ENCODE measurements at regions not wholly inside any gene's neighbourhood (a gene's known extent, or its start where the extent isn't known, plus 50 kb on each side); places are given as distances from the start of the nearest gene placed in this dataset.

GRCh38 chr5:112069329-112069728 lies 312.3 kb upstream of the NREP start:
- Histone ChIP-seq H3K4me1 (no peaks in the 10 kb centered on the region), H3K4me3 (no peak overlapping the region), H3K36me3 (no peaks in the 10 kb centered on the region), H3K27me3 (no peaks in the 10 kb centered on the region), H3K27ac (no peak overlapping the region), H3K9me3 (no peaks in the 10 kb centered on the region)
- TF ChIP-seq CTCF (IDR thresholded peaks at IDR 0.05) (no peak), EP300 (IDR thresholded peaks at IDR 0.05) (no peak), POLR2A (IDR thresholded peaks at IDR 0.05) (no peak)
- WGBS, 2 donors = 92 to 98% methylated on average over 3 of the region's 3 CpGs
- no peak for DNase-seq (ENCODE audit: low spot score in 2 of 2)

- no peak for DNase-seq (ENCODE audit: low spot score in 2 of 2)
- Histone ChIP-seq H3K27ac (no peak overlapping the region), H3K4me1 (no peaks in the 10 kb centered on the region), H3K9me3 (no peaks in the 10 kb centered on the region), H3K36me3 (no peaks in the 10 kb centered on the region), H3K4me3 (no peak overlapping the region), H3K27me3 (no peaks in the 10 kb centered on the region)
- no peak for TF ChIP-seq EP300 (IDR thresholded peaks at IDR 0.05)
- TF ChIP-seq CTCF (IDR thresholded peaks at IDR 0.05) = no peak
- TF ChIP-seq POLR2A (IDR thresholded peaks at IDR 0.05) = no peak
- 61 to 62% methylated on average over 3 of the region's 3 CpGs for WGBS, 2 donors
Measured at GRCh38 chr5:112068593-112068992, 311.6 kb upstream of the NREP start.

GRCh38 chr5:112065781-112066180 lies 308.8 kb upstream of the NREP start:
- Histone ChIP-seq H3K9me3 (no peaks in the 10 kb centered on the region), H3K4me3 (no peak overlapping the region), H3K27me3 (no peaks in the 10 kb centered on the region), H3K36me3 (no peaks in the 10 kb centered on the region), H3K4me1 (no peaks in the 10 kb centered on the region), H3K27ac (no peak overlapping the region)
- DNase-seq (ENCODE audit: low spot score in 2 of 2) = no peak
- TF ChIP-seq CTCF (IDR thresholded peaks at IDR 0.05) = no peak
- TF ChIP-seq EP300 (IDR thresholded peaks at IDR 0.05) = no peak
- no peak for TF ChIP-seq POLR2A (IDR thresholded peaks at IDR 0.05)

GRCh38 chr5:112064956-112065355 lies 308.0 kb upstream of the NREP start:
- Histone ChIP-seq H3K9me3 (no peaks in the 10 kb centered on the region), H3K27ac (no peak overlapping the region), H3K4me3 (no peak overlapping the region), H3K4me1 (no peaks in the 10 kb centered on the region), H3K36me3 (no peaks in the 10 kb centered on the region), H3K27me3 (no peaks in the 10 kb centered on the region)
- 56 to 72% methylated on average over 2 of the region's 2 CpGs for WGBS, 2 donors
- TF ChIP-seq EP300 (IDR thresholded peaks at IDR 0.05) (no peak), POLR2A (IDR thresholded peaks at IDR 0.05) (no peak), CTCF (IDR thresholded peaks at IDR 0.05) (no peak)
- no peak for DNase-seq (ENCODE audit: low spot score in 2 of 2)

GRCh38 chr5:112064271-112064701 lies 307.3 kb upstream of the NREP start:
- H3K4me3 ChIP-seq = no peak overlapping the region
- 84 to 88% methylated on average over 2 of the region's 2 CpGs for WGBS, 2 donors
- no peak overlapping the region for H3K27ac ChIP-seq
- TF ChIP-seq EP300 (IDR thresholded peaks at IDR 0.05) (no peak), CTCF (IDR thresholded peaks at IDR 0.05) (no peak), POLR2A (IDR thresholded peaks at IDR 0.05) (no peak)
- no peaks in the 10 kb centered on the region for H3K9me3 ChIP-seq
- no peaks in the 10 kb centered on the region for H3K4me1 ChIP-seq
- no peak for DNase-seq (ENCODE audit: low spot score in 2 of 2)
- no peaks in the 10 kb centered on the region for H3K27me3 ChIP-seq
- H3K36me3 ChIP-seq = no peaks in the 10 kb centered on the region
